Embryonic facial prominence (tissue), 1 donor: ENCODE measurements at regions not wholly inside any gene's neighbourhood (a gene's known extent, or its start where the extent isn't known, plus 50 kb on each side); places are given as distances from the start of the nearest gene placed in this dataset.

Experiments
- DNase-seq: peaks from one replicate; pipeline ENCODE4 v3.0.0-alpha.2; 2016; ENCODE audit errors: extremely low spot score

GRCh38 chr10:8481718-8482504 lies 427.4 kb downstream of the GATA3 start:
- no peak for DNase-seq

DNA sequence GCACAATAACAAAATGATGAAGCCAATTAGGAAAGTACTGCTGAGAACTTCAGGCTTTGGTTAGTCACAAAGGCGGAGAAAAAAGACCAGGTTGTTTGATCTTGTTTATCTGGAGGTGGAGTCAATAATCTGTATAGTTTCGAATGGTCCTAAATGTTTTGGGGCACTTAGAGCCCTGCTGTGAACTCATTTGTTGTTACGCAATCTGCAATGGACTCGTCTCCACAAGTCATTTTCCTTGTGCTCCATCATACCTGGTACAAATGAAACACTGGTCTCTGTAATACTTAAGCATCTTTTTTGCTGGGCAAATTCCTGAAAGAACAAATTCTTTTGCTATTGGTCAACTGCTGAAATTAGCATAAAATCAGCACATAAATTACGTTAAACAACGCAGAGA lies 430.5 kb downstream of the GATA3 start:
- DNase-seq, result no peak

GRCh38 chr10:8487346-8487745 lies 432.9 kb downstream of the GATA3 start:
- no peak for DNase-seq

DNA sequence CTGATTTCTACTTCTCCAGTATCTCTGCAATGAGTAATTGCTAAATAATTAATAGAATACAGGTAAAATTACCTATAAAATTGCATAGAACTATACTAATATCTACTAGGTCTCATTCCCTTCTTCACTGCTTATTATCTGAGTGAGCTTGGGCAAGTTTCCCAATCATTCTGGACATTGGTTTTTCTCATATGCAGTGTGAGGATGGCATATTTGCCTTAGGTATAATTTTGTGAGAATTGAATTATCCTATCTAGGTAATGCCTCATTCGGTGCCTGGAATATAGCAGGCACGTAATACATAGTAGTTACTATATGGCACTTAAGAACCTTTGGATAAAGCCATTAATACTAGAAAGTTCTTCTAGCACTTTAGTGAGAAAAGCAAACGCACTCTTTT lies 434.7 kb downstream of the GATA3 start:
- no peak for DNase-seq

- DNase-seq, result no peak
Observed at GRCh38 chr10:8489823-8490222, 435.3 kb downstream of the GATA3 start.

DNA sequence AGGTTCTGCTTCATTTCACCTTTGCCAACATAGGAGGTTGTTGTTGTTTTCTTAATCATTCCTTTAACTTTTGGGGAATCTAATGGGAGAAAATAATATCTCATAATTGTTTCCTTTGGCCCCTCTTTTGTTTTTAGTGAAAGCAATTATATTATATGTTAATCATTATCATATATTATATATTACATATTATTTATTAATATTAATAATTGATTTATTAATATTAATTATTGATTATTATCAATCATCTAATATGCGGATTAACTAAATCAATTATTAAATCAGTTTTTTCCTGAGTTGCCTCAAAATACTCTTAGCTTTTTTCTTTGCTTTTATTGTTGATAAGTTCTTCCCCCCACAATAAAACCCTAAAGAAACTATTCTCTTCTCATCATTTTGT lies 443.8 kb downstream of the GATA3 start:
- DNase-seq, result no peak

DNA sequence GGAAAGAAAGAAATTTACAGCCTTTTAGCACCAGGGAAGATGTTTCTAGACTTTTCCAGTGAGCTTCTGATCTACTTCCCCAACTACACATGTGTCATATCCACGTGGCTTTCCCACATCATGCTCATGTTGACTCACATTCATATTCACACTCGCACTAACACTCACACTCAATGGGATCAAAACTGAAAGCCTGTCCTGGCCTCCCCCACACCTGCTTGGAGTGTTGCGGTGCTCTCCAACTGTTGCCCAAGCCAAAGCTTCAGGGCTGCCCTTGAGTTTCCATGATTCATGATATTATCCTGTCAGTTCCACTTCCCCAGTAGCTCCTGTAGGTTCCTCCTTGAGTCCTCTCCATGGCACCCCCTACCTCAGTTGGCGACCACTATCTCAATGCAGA lies 444.4 kb downstream of the GATA3 start:
- no peak for DNase-seq

DNA sequence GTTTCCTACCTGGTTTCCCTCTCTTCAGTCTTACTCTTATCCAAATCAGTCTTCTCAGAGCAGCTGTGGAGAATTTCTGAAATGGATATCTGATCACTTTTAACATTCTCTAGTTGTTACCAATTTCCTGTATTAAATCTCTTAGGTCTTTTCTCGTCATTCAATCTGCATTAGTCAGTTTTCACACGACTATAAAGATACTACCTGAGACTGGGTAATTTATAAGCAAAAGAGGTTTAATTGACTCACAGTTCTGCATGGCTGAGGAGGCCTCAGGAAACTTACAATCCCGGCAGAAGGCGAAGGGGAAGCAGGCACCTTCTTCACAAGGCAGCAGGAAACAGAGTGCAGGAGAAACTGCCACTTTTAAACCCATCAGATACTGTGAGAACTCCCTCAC lies 444.8 kb downstream of the GATA3 start:
- DNase-seq, result no peak

DNA sequence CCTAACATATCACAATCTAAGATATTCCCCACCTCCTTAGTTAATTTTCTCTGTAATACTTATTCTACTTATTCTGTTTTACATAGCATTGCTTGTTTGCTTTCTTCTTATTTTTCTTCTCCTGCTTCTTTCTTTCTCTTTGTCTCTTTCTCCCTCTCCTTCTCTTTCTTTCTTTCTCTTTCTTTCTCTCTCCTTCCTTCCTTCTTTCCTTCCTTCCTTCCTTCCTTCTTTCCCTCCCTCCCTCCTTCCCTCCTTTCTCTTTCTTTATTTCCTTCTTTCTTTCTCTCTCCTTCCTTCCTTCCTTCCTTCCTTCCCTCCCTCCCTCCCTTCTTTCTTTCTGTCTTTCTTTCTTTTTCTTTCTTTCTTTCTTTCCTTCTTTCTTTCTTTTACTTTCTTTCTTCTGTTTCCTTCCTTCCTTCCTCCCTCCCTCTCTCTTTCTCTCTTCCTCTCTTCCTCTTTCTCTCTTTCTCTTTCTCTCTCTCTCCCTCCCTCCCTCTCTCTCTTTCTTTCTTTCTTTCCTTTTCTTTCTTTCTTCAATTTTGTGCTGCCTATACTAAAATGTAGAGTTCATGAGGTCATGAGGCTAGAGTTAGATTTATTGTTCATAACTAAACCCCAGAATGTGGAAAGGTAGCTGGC lies 445.4 kb downstream of the GATA3 start:
- DNase-seq, result no peak

DNA sequence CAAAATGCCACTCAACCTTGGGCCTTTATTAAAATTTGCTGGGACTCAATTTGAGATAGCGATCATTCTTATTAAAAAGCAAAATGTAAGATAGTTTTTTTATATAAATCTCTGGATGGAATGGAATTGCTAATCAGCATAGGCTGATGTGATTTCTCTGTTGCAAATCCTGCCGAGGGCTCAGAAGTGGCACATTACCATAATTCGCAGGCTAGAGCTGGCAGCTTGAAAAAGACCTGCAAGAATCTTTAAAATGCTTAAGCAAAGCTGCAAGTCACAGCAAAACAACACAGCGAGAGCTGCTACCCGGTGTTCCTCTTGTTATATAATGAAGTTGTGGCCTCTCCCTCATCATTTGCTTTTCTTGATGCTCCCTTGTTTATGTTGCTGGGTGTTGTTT lies 448.1 kb downstream of the GATA3 start:
- DNase-seq, result no peak

DNA sequence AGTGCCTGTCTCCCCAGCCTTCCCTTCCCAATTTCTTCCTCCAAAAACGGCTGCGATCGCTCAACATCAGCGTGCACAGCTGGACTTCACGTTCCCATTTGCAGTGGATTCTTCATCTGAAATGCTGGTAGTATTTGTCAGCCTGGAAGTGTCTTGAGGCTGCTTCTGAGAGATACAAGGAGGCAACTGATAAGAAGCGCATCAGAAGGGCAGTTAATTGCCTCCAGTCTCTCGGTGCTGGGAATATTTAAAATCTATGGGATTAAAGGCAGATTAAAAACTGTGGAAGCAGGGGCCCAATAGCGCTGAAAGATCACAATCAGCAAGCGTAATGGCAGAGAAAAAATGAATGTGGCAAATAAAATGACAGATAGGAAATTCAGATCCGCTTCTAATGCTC lies 450.0 kb downstream of the GATA3 start:
- no peak for DNase-seq

GRCh38 chr10:8507156-8507555 lies 452.7 kb downstream of the GATA3 start:
- no peak for DNase-seq

DNA sequence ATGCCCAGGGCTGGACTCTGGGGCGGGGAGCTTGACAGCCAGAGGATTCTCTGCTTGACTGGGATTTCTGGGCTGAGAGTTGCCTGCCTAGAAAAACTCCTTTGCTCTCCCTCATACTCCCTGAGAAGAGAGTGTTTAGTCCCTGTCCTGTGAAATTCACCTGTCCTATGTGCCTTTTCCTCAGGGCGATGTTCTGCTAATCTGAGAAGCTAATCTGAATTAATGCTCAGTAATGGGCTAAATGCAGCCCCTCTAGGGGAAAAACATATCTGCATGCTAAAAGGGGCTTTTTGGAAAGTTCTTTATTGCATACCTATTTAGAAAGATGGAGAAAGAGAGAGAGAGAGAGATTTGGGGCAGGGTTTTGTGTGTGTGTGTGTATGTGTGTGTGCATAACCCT lies 454.4 kb downstream of the GATA3 start:
- DNase-seq, result no peak

DNA sequence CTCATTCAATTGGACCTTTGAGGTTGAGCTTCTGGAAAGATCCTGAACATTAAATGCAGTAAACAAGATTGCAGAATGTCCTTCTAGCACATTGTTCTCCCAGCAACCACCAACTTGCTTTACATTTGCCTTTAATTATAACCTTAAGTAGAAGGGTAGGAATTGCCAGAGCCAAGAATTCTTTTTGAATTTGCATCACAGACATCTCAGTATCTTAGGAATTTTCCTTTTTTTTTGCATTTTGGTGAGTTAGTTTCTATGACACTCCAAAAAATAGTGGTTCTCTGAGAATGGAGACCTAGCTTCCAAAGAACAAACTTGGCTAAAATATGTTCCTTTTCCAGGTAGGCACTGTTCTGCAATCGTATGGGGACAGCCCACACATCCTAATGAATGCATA lies 456.0 kb downstream of the GATA3 start:
- no peak for DNase-seq

DNA sequence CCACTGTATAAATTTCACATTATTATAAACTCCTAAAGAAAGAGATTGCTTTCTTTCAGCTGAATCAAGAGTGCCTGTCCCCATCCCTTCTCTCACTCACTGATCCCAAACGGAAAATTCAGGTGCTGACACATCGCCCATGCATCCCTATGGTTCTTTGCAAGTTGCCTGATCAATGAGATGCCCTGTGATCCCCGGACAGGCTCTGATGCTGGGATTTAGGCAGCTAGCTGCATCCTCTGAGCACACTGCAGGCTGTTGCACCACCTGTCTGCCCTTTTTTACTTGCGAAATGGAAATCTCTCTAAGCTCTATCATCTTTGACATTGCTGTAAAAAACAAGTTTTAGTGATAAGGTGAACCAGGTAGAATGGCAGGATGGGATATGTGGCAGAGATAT lies 456.5 kb downstream of the GATA3 start:
- DNase-seq, result no peak

GRCh38 chr10:8513155-8514147 lies 459.0 kb downstream of the GATA3 start:
- DNase-seq, result no peak

- no peak for DNase-seq
Observed at GRCh38 chr10:8520382-8520781, 465.9 kb downstream of the GATA3 start.

GRCh38 chr10:8527773-8528172 lies 473.3 kb downstream of the GATA3 start:
- no peak for DNase-seq

DNA sequence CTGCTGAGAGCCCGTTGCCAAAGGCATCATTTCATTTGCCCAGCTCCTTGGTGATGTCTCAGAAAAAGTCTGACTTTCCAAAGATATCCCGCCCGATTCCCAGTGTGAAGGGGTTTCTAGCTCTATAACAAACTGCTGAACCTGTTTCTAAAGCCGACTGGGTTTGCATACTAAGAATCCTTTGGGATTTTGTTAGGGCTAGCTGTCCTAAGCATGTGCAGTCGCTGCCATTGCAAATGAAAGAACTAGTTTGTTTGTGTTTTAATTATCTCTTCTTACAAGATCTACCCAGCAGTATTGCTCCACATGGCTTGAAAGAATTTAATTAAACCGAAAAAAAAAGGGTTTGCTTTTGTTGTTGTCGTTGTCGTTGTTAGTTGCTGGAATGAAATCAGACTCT lies 476.6 kb downstream of the GATA3 start:
- DNase-seq, result no peak

GRCh38 chr10:8532647-8533046 lies 478.2 kb downstream of the GATA3 start:
- no peak for DNase-seq

- DNase-seq, result no peak
Observed at GRCh38 chr10:8533462-8533861, 479.0 kb downstream of the GATA3 start.

DNA sequence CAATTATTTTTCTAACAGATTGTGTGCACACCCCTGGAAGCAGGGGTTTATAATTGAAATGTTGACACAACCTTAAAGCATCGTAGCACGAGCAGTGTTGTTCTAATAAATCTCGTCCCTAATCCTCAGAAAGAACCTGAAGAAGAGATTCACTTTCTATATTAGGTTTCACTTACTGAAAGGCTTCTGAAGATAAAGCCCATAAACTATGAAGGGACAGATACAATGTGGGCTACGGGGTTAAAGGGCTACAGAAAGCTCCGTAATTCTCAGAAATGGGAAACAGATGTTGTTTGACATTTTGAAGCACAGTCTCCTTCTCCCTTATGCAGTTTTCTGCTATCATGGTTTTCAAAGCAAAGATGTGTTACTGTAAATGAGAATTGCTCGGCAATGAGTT lies 479.6 kb downstream of the GATA3 start:
- no peak for DNase-seq
